ENCODE measurements at regions not wholly inside any gene's neighbourhood (a gene's known extent, or its start where the extent isn't known, plus 50 kb on each side); places are given as distances from the start of the nearest gene placed in this dataset.

DNA sequence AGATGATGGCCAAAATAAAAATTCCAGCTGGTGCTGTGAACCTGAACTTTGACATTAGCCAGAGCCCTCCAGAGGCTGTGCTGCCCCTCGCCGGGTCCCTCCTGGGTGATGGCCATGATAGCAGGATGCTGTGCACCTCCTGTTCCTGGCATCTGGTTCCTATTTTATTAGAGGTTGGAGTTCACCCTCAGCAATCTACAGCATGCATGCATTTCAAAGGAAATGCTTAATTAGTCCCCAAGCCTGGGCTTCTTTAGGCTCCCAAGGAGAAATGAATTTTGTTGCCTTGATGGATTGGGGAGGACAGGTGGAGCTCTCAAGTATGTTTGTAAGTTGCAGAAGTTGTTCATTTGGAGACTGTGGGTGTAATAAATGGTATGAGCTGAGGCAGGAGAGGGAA, 166.9 kb downstream of the GLI2 start:
- no peak for FAIRE-seq

DNA sequence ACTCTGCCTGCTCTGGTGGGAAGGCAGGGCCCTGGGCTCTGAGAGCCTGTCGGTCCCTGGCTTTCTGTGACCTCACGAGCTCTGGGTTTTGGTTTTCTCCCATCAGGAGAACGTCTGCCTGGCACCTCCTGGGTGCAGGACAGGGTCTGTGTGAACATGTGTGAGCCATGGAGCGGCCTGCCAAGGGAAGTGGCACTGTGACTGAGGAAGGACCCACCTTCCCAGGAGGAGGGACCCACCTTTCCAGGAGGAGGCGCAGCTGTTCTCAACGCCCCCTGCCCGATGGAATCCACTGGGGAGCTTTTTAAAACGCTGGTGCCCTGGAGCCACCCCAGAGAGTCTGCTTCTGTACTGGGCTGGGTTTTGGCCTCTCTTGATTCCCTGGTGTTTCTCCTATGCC, 168.7 kb downstream of the GLI2 start:
- FAIRE-seq = no peak

DNA sequence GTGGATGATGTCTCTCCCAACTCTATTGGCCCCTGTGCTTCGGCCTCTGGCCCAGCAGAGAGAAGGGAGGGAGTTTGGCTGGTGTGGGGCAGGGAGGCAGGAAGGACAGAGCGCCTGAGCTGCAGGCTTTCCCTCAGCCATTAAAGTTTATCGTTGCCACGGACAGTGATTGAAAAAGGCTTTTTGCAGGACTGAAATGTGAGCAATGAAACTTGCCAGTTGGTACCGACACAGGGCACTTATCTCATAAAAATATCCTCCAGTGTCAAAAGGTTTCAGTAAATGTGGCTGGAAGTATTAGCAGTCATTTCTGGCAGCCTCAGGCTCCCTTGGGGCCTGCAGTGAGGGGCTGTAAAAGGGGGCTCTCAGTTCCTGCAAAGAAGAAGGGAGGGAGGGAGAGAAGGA, 169.2 kb downstream of the GLI2 start:
- FAIRE-seq = no peak

DNA sequence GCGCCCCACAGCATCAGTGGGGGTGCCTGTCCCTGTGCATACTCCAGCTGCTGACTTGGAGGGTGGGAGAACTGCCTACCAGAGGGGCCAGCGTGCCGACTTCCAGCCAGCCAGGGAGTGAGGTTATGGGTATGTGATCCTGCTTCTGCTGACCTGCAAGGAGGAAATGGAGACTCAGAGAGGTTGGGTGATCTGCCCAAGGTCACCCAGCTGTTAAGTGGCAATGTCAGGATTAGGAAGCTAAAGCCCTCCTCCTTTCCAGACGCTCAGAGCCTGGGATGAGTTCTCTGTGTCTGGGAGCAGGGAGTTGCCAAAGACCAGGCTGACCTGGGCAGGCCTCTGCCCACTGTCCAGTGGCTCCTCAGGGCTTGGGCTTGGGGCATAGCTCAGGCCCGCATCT, 169.6 kb downstream of the GLI2 start:
- no peak for FAIRE-seq

DNA sequence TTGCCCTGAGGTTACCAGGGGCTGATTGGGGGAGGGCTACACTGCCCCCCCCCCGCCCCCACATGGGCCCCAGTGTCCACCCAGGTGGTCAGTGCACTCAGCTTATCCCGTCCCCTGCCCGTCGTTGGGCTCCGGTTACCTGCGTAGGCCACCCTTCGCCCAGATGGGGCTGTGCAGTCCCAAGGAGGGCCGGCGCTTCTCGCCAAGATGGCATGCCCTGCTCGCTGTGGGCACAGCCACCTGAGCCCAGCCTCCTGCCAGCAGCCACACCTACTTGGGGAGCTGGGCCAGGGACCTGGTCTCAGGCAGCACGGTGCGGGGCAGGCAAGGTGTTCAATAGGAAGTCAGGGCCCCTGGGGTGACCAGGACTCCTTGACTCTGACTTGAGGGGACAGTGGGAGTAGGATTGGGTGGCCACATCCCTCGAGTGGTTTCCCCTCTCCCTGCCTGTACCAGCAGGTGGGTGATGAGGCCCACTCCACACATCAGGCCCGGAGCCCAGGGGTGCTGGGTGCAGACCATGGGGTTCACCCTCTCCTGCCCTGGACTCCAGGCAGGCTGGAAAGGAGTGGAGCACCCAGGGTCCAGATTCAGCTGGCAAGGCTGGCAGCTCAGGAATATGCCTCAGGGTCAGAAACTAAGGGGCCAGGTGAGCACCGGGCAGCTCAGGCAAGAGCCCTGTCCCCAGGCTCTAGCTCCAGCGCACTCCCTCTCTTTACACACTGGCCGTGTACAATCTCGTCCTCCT, 170.3 kb downstream of the GLI2 start:
- no peak for FAIRE-seq

DNA sequence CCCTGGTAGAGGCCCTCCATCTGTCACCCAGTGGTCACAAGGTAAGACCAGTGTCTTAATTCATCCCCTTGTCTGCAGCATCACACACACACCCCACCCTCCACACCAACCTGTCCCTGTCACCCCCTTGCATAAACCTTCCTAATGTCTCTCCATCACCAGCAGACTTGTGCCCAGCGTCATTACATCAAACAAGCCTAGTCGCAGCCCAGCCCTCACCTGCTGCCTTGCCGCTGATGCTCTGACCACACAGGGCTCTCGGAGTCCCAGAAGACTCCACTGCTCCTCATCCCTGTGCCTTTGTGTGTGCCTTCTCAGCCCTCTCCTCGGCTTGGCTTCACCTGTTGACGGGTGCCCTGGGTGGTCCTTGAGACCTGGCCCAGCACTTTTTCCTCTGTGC, 171.2 kb downstream of the GLI2 start:
- FAIRE-seq = no peak

DNA sequence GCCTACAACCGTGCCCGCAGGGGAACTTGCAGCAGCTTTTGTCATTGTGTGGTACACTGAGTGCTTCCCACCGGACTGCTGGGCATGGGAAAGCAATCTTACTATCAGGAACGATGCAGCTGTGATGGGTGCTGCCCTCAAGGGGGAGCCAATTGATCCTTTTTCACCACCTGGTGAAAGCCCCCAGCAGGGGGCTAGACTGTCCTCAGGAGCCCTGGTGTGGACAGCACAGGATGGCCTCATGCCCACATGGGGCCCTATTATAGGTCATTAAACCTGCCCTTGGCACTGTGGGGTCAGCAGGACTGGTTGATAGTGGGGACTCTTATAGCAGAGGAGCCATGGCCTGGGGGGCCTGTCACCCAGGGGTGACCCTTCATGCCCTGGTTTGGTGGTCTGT, 172.2 kb downstream of the GLI2 start:
- no peak for FAIRE-seq

DNA sequence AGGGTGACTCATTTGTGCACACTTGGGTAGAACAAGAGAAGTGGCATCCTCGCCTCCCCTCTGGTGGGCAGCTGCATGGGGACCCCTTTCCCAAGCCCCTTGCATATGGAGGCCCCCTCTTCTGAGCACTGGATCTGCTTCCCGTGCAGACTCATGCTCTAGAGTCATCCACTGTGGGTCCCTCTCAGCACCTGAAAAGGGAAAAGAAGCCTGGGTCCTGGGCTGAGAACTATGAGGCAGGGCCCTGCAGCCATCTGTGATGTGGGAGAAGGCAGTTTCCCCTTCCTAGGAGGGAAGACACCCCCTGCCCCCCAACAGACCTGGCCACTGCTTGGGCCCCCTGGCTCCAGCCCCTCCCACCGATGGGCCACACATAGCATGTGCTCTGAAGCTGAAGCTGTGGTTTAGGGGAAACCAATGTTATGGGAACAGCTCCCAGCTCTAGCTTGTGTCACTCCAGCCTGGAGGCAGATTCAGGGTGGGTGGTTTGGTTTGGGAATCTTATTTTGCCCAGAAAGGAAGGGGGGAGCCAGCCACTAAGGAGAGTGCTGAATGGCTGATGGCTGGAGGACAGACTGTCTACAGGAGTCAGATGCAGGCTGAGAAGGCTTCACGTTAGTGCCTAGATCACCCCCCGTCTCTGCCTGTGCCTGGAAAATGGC, 172.8 kb downstream of the GLI2 start:
- FAIRE-seq = no peak

DNA sequence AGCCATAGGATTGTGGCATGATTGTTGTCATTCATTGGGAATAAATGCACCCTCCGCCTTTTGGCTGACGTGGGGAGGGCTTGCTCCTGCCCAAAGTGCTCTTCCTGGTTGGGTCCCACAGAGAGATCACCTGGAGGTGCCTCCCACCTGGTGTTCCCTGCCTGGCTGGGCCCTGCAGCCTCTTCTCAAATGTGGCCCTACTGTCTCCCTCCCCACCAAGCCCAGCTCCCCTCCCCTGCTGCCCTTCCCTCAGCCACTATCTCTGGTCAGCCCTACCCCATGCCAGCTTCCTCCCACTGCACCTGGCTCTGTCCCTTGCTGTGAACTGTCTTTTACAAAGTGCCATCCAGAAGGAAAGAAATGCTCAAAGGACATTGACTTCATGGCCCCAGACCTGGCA, 173.4 kb downstream of the GLI2 start:
- no peak for FAIRE-seq

DNA sequence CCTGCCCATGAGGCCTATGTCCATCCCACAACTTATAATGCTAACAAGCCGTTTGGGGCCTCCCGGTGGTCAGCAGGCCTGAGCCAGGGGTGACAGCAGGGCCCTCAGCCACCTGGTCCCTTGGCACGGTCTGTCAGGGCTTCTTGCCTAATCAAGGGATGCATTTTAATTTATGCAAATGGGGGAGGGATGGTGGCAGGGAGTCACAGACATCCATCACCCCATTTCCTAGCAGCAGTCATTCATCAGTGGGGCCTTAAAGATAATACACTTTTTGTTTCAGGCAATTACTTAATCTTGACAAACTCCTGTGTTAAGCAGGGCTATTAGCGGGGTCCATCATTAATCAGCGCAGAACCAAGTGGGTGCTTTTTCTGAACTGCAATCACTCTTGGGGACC, 174.5 kb downstream of the GLI2 start:
- no peak for FAIRE-seq

DNA sequence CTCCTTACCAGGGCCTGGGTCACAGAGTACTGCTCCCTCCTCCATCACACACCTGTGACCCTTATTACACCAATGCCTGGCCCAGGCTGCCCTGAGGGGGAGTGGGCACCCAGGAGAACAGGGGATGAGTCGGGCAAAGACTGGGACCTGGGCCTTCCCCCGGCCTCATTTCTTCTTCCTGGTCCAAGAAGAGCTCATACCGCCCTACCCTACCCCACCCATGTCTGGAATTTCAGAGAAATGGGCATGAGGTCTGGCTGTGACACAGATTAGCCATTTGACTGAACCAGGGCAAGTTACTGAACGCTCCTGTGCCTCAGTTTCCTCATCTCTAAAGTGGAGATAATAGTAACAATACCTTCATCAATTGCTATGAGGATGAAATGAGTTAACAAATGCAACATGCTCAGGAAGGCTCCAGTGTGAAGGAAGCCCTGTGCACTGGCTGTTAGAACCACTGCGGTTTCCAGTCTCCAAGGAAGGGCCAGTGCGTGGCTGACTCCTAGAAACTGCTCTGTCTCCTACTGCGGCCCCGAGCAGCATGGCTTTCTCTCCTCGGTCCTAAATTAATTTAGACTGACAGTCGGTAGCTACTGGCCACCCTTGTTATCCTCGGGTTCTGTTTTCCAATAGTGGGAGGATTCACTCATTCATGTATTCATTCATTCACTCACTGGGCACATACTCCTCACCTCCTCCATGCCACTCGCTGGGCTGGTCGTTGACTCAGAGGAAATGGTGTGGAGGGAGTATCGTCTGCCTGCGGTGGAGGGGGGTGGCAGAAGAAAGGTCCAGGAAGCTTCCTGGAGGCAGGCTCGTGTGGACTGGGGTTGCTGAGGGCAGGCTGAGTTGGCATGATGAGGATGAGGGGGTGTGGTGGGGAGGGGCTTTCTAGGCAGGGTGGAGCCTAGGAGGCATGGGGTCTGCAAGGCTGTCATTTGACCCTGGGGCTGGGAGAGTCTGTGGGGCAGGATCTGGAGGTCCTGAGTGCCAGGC, 175.6 kb downstream of the GLI2 start:
- FAIRE-seq = no peak

DNA sequence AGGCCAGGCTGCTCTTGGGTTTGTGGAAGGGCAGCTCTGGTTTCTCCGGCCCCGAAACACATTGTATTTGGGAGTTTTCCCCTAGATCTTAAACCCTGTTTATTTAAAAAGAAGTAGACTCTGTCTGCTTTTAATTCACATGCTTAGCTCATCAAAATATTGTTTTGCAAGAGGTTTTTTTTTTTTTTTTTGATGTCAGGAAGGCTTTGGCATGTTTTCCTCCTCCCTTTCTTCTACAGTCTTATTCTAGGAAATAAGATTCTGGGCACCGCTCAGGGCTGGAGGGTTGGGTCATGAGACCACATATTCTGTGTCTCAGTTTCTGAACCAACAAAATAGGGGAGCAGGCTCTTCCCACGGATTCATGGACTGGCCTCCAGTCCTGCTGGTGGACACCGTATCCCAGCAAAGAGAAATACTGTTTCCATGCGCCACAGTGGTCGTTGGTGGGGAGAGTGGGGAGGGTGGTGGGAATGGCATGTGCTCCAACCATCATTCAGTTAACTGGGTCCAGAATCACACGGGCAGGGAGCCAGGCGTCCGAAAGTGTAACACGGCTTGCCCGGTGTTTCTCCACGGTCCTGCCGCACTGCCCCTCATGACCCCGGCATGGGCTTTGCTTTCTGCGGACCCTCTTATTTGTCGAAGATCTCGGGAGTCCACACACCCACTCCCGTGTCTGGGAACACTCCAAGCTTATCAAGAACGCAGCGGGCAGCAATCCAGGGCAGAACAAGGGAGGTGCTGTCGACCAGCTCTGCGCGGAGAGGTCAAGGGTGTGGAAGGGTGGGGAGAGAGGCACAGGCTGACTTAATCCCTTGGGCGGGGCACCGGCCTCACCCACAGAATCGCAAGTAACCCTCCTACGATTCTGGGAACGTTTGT, 176.7 kb downstream of the GLI2 start:
- FAIRE-seq = no peak

DNA sequence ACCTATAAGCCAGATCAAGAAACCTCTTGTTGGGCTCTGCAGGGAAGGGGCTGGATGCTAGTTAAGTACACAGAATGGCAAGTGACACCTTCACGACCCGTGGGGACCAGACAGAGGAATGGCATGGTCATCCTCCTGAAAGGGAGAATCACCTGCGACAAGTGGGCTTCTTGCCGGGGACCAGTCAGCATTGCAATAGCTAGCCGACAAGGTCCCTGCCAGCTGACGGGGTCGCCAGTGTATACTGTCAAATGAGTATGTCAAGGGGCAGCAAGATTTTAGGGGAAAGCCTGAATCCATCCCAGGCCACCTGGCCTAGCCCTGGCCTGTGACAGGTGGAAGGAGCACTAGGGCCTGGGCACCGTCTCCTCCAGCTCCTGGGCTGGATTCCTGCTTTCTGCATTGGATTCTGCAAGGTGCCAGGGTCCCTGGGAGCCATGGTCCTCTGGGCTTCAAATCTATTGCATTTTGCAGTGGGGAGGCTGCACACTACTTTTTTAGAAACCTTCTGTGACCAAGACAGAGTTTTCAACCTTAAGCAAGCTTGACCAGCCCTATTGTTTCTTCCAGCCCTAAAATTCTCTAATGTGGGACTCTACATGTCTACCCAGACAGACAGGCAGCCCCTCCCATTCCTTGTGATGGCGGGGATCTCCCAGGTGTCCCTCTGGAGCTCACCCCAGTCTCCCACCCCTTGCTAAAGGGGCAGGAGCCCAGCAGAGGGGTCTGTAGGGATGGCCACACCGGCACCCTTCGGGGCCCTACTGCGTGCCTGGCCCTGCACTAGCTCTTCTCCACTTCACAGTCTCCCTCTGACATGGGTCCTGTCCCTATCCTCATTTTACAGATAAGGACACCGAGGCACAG, 178.5 kb downstream of the GLI2 start:
- FAIRE-seq = no peak

DNA sequence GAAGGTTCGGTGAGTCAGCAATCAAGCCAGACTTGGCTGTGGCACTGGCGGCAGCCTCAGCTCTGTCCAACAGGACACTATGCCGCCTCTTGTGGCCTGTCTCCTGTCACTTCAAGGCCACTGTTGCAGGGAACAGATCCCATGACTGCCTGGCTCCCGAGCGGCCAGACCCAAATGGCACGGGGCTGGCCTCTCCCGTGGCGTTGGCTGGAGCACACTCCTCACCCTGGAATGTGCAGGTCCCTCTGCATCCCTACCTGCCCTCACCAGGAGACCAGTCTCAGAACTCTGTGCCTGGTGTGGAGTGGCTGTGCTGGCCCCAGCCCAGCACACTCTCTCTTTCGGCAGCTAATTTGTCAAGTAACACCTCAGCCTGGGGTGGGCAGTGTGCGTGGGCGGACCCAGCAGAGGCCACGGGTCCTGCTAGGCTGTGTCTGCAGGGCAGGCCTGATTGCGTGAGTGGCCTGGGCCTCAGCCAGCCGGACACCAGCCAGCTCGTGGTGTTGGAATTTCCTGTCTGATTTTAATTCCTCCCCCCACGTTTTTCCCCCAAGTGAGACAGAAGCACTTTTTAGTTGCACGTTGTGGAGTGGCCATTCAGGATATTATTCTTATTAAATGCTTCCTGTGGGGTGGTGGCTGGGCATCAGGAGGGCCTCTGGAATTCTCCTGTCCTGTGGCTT, 179.3 kb downstream of the GLI2 start:
- FAIRE-seq = no peak

DNA sequence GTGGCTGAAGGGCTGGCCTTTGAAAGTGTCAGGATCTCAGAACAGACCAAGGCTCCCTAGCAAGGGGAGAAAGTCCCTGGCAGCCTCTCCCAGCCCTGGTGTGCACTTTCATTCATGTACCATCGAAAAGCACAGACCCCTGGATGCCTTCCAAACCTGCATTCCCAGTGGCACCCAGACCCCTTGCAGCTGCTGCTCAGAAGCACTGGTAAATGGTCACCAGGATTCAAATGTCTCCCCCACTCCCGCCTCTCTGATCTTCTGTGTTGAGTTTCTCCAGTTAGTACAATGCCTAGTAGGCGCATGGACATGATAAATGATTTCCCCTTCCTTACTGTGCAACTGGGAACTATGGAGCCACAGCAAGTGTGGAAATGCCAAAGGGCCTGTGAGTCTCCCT, 180.0 kb downstream of the GLI2 start:
- FAIRE-seq = no peak

DNA sequence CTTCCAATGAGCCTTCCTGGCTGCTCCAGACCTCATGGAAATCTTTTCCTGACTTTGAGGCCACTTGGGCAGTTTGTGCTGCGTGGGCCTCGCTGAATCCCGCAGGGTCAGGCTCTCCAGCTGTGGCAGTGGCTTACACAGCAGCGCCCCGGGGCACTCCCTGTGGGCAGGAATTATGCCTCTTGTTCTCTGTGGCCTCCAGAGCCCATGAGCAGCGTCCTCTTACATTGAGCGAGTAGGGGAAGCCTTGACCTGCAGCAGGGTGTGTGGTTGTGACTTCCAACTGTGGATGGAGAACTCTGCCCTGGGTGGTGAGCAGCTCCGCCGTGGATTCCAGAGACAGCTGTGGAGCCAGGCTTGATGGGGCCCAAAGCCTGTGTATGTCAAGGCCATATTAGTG, 180.8 kb downstream of the GLI2 start:
- FAIRE-seq = no peak

DNA sequence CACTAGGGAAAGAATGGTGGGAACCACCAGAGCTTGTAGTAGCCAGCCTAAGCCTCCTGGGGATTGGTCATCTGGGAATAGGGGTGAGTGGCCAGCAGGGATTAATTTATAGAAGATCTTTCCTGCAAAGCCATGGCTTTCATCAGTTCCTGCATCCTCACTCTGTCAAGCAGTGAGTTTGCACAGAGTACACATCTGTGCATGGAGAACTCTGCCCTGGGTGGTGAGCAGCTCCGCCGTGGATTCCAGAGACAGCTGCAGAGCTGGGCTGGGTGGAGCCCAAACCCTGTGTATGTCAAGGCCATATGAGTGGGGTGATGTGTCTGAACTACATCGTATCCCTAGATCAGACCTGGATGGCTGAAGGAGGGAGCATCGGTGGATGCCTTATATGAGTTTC, 182.2 kb downstream of the GLI2 start:
- FAIRE-seq = no peak

DNA sequence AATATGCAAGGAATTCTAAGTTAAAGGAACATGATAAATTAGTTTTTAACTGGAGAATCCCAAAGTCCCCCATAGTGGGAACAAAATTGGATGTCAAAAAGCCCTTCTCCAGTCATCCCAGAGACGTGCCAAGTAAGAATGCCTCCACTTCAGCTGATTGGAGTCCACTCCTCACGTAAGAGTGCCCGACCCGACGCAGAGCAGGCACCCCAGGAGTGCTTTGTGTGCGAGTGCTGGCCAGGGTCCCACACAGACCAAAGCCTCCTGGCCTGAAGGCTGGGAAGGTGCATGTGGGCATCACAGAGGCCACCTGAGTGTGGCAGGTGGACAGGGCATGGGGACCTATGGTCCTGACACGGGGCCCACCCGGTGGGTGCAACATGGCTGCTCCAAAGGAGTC, 183.5 kb downstream of the GLI2 start:
- no peak for FAIRE-seq

DNA sequence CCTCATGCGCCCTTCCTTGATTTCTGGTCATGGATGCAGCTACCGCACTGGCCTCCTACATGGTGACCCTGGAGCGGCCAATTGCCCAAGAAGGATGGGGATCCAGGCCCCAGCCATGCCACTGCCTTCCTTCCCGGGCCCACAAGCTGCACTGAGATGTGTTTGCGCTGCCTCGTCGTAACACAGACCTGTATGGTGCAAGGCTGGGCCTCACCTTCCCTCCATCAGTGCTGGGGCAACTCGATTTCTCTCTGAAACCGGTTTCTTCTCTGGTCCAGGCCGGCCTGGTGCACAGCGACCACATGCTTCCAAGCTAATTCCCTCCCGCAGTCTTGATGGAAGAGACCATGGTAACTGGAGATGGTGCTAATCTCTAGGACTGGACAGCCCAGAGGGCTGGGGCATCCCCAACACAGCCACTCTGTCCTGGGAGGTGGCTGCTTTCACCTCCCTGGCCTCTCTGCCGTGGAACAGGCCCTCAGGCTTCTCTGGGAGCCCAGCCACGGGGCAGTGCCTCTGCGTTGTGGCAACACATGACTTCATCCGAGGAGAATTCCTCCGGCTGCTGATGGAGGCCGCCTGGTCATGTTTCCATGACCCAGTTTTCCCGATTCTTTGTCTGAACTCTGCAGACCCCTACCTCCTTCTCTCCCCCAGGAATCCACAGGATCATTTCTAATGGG, 184.2 kb downstream of the GLI2 start:
- FAIRE-seq = no peak

DNA sequence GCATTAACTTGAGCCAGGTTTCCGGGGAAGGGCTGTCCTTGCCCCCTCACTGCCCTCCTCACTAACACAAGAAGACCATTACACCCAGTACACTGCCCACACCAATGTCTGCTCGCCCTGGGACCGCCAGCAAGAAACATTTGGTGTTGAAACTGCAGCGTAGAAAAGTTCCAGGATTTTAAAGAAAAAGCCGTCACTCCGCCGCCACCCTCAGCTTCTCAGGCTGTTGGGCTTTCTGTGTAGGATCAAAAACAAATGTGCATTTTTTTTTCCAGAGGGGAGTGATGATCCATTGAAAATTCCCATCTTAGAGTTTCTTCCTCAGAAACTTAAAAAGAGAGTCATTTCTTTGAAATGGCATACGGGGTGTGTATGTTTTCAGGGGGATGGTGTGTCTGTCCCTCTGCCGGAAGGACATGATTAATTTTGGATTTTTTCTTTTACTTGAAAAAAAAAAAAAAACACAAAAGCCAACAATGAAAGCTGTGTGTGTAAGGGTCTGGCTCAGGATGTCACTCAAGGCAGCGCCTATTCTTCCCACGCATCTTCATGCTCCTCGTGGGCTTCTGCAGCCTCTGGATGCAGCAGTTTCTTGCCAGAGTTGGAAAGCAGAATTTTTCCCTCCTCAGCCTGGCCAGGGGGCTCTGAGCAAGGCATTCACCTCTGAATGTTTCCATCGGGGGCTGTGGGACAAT, 184.9 kb downstream of the GLI2 start:
- no peak for FAIRE-seq
